Mesendoderm (in vitro differentiated cells): ENCODE measurements at regions not wholly inside any gene's neighbourhood (a gene's known extent, or its start where the extent isn't known, plus 50 kb on each side); places are given as distances from the start of the nearest gene placed in this dataset.
A peak's percentile ranks its signal among the peaks of the same experiment; 100 is the strongest.

ENCODE experiments used
- DNase-seq: peaks from one replicate; pipeline ENCODE4 v3.0.0; 2013
- H2AK5ac ChIP-seq: 2 replicates; pipeline ENCODE4 v1.6.1; 2013; ENCODE audit warnings: low read length, inconsistent platforms
- H2BK120ac ChIP-seq: 2 replicates; pipeline ENCODE4 v1.6.1; 2013; ENCODE audit warnings: low read depth, mild to moderate bottlenecking, low read length, moderate library complexity, mixed read lengths
- H2BK15ac ChIP-seq: replicated peaks from 2 replicates; pipeline ENCODE4 v1.6.1; 2013; ENCODE audit warnings: low read depth, mild to moderate bottlenecking, moderate library complexity
- H2BK5ac ChIP-seq: 2 replicates; pipeline ENCODE4 v1.6.1; 2013; ENCODE audit warnings: low read length, inconsistent platforms
- H3K18ac ChIP-seq: 2 replicates; pipeline ENCODE4 v1.6.1; 2013; ENCODE audit warnings: mild to moderate bottlenecking, low read length, mixed read lengths
- H3K23ac ChIP-seq: one replicate; pipeline ENCODE4 v1.6.1; 2013; ENCODE audit warnings: low read length
- H3K27ac ChIP-seq: 2 replicates; pipeline ENCODE4 v1.5.1; 2013; ENCODE audit warnings: low read depth, mild to moderate bottlenecking, inconsistent platforms, low read length, moderate library complexity
- H3K27me3 ChIP-seq: 2 replicates; pipeline ENCODE4 v1.6.1; 2013; ENCODE audit warnings: low read length, control low read depth, mild to moderate bottlenecking, inconsistent platforms; ENCODE audit not compliant: insufficient read depth, poor library complexity
- H3K36me3 ChIP-seq: 2 replicates; pipeline ENCODE4 v1.6.1; 2013; ENCODE audit warnings: low read length, inconsistent platforms; ENCODE audit not compliant: control insufficient read depth, insufficient read depth
- H3K4ac ChIP-seq: one replicate; pipeline ENCODE4 v1.6.1; 2013; ENCODE audit warnings: low read depth, mild to moderate bottlenecking, low read length, moderate library complexity
- H3K4me1 ChIP-seq: 2 replicates; pipeline ENCODE4 v1.6.1; 2013; ENCODE audit warnings: low read depth, low read length, inconsistent platforms; ENCODE audit not compliant: control insufficient read depth
- H3K4me2 ChIP-seq: 2 replicates; pipeline ENCODE4 v1.6.1; 2013; ENCODE audit warnings: low read length
- H3K4me3 ChIP-seq: 2 replicates; pipeline ENCODE4 v1.5.1; 2013; ENCODE audit warnings: mild to moderate bottlenecking, low read length
- H3K56ac ChIP-seq: one replicate; pipeline ENCODE4 v1.6.1; 2013; ENCODE audit warnings: low read length
- H3K79me1 ChIP-seq: 2 replicates; pipeline ENCODE4 v1.6.1; 2013; ENCODE audit warnings: low read length, inconsistent platforms
- H3K79me2 ChIP-seq: 2 replicates; pipeline ENCODE4 v1.6.1; 2013; ENCODE audit warnings: mild to moderate bottlenecking, low read length; ENCODE audit not compliant: control insufficient read depth, insufficient read depth
- H3K9ac ChIP-seq: 2 replicates; pipeline ENCODE4 v1.6.1; 2013; ENCODE audit warnings: low read length, inconsistent platforms
- H4K5ac ChIP-seq: one replicate; pipeline ENCODE4 v1.6.1; 2013; ENCODE audit warnings: low read length
- H4K8ac ChIP-seq: one replicate; pipeline ENCODE4 v1.6.1; 2013; ENCODE audit warnings: low read depth, mild to moderate bottlenecking, control low read depth, low read length, moderate library complexity
- WGBS: extraction: QIAGEN DNeasy Blood & Tissue Kit; methylation state at CpG from one replicate; pipeline ENCODE4 v1.1.7; 2013; ENCODE audit warnings: low lambda C conversion rate, missing lambda C conversion rate; ENCODE audit not compliant: insufficient coverage; ENCODE audit errors: extremely low coverage; 5-methylcytosine and 5-hydroxymethylcytosine counted together

DNA sequence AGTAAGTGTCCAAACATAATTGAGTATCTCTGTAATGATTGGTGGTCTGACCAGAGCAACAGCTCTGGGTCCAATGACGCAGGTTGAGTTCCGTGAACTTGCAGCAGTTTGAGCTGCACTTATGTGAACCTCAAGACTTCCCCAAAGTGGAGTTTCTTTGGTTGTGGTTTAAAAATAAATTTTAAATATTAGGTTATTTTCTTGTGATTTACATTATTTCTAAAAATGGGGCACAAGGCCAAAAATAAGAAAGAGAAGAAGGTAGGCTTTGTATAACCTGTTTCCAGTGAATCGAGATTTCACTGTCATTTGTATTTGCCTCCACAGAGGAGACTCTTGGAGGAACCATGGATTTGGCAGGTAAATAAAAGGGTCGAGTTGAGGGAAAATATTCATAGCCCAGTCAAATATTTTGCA is 166.4 kb upstream of the ZNF217 start:
- no peak overlapping the region for H4K8ac ChIP-seq
- DNase-seq = no peak
- no peak overlapping the region for H3K9ac ChIP-seq
- H3K27me3 ChIP-seq = no peaks in the 10 kb centered on the region
- H2AK5ac ChIP-seq = no peak overlapping the region
- no peak overlapping the region for H3K23ac ChIP-seq
- no CpG with 5 or more reads among the region's 4 CpGs for WGBS
- no peak overlapping the region for H3K4me2 ChIP-seq
- no peak overlapping the region for H3K27ac ChIP-seq
- H3K4me3 ChIP-seq = no peak overlapping the region
- H2BK120ac ChIP-seq = no peak overlapping the region
- H3K79me2 ChIP-seq = no peaks in the 10 kb centered on the region
- no peak overlapping the region for H2BK15ac ChIP-seq
- no peak overlapping the region for H3K56ac ChIP-seq
- H2BK5ac ChIP-seq = no peak overlapping the region
- H4K5ac ChIP-seq = no peak overlapping the region
- no peaks in the 10 kb centered on the region for H3K36me3 ChIP-seq
- H3K4ac ChIP-seq = no peak overlapping the region
- no peaks in the 10 kb centered on the region for H3K79me1 ChIP-seq
- H3K4me1 ChIP-seq = no peaks in the 10 kb centered on the region
- H3K18ac ChIP-seq = no peak overlapping the region

DNA sequence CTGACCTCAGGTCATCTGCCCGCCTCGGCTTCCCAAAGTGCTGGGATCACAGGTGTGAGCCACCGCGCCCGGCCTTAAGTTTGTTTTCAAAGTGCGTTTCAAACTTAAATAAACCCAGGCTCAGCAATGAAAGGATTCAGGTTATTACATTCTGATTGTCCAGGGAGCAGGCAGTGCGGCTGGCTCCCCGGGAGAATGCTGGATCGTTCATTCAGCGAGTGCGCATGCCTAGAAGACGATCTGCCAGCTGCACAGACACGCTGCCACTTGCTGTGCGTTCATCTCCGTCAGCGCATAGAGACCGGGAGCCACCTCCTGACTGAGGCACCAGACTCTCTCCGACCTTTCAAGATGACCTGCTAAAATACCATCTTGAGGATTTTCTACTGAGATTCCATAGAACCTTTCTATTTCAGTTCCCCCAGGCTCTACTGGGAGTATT is 163.9 kb upstream of the ZNF217 start:
- Histone ChIP-seq H4K5ac (no peak overlapping the region), H3K4me1 (peaks cover 2% of the 10 kb centered on the region), H3K27me3 (no peaks in the 10 kb centered on the region), H3K23ac (no peak overlapping the region), H3K9ac (no peak overlapping the region), H3K56ac (no peak overlapping the region), H3K18ac (no peak overlapping the region), H2BK5ac (no peak overlapping the region), H2AK5ac (no peak overlapping the region), H3K4me3 (no peak overlapping the region), H2BK120ac (no peak overlapping the region), H3K79me2 (no peaks in the 10 kb centered on the region), H3K4ac (no peak overlapping the region), H3K4me2 (no peak overlapping the region), H3K36me3 (no peaks in the 10 kb centered on the region), H4K8ac (no peak overlapping the region), H2BK15ac (no peak overlapping the region), H3K79me1 (no peaks in the 10 kb centered on the region), H3K27ac (no peak overlapping the region)
- no CpG with 5 or more reads among the region's 18 CpGs for WGBS
- DNase-seq = no peak

GRCh38 chr20:53755733-53756531 is 162.3 kb upstream of the ZNF217 start:
- Histone ChIP-seq H3K4ac (no peak overlapping the region), H3K23ac (no peak overlapping the region), H2AK5ac (no peak overlapping the region), H3K4me2 (no peak overlapping the region), H3K9ac (no peak overlapping the region), H3K27me3 (no peaks in the 10 kb centered on the region), H3K56ac (no peak overlapping the region), H4K5ac (no peak overlapping the region), H4K8ac (no peak overlapping the region), H2BK120ac (no peak overlapping the region), H2BK5ac (no peak overlapping the region), H3K79me2 (no peaks in the 10 kb centered on the region), H3K36me3 (no peaks in the 10 kb centered on the region), H3K4me3 (no peak overlapping the region), H3K79me1 (no peaks in the 10 kb centered on the region), H3K18ac (no peak overlapping the region), H3K27ac (no peak overlapping the region), H2BK15ac (peak overlapping the region; percentile 23), H3K4me1 (peaks cover 2% of the 10 kb centered on the region)
- no peak for DNase-seq
- no CpG with 5 or more reads among the region's 8 CpGs for WGBS

DNA sequence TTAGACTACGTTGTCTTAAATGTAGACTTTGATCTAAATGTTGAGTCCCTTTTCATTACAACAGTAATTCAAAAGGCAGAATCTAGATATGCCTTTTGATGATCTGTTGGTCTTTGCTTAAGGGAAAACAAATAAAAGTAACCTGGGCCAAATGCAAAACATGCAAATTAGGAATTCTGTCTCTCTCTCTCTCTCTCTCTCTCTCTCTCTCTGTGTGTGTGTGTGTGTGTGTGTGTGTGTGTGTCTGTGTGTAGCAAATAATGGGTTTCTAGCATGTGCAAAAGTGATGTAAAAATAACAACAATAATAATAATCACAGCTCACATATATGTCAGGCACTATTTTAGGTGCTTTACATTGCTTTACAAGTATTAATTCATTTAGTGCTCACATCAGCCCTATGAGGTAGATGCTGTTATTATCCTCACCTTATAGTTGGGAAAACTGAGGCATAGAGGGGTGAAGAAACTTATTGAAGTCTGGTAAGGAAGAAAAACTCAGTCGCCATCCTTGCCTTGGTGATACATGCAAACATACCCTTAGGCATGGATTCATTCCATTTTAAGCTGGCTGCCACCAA is 160.3 kb upstream of the ZNF217 start:
- Histone ChIP-seq H2BK15ac (no peak overlapping the region), H3K4me1 (peaks cover 2% of the 10 kb centered on the region), H2BK5ac (no peak overlapping the region), H3K56ac (no peak overlapping the region), H3K23ac (no peak overlapping the region), H2AK5ac (no peak overlapping the region), H3K27me3 (no peaks in the 10 kb centered on the region), H3K18ac (peak overlapping the region; percentile 96), H3K9ac (no peak overlapping the region), H3K36me3 (no peaks in the 10 kb centered on the region), H3K4me2 (no peak overlapping the region), H3K79me2 (no peaks in the 10 kb centered on the region), H4K5ac (no peak overlapping the region), H2BK120ac (no peak overlapping the region), H4K8ac (no peak overlapping the region), H3K4me3 (no peak overlapping the region), H3K4ac (no peak overlapping the region), H3K79me1 (no peaks in the 10 kb centered on the region), H3K27ac (peak overlapping the region; percentile 11)
- DNase-seq = no peak
- WGBS = no CpG with 5 or more reads among the region's 2 CpGs

DNA sequence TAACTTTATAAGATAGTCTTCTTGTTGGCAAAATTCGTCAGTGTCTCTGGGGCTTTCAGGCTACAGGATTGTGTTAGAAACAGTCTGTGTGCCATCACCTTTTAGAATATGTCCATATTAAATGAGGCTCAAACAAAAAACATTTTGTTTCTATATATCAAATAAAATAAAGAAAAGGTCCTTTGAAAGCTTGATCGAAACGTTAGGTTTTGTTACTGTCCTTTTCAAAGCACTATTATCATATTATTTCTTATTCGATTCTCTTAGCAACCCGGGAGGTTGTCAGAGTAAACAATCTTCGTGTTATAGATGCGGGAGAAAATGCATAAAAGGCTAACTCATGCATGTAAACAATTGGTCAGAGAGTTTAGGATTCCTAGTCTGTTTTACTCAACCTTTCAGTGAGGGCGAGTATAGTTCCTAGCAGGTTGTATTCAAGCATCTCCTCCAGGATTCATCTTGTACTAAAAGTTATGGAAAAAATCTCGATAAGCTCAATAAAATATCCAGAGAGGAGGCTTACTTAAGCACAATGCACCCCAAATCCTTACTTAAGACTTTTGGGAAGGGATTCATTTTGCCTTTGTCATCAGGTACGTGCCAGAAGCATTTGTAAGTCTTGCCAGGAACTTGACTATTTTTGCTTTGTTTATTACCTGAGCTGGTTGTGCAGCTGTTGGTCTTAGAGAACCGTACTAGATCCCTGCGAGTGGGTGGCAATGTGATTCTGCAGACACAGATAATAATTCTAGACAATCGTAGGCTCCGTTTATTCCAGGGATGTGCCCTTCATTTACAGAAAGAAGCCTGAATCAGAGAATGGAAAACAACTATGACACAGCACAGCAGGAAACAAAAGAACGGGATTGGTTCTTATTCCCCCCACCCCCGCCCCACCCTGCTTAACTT is 159.6 kb upstream of the ZNF217 start:
- no CpG with 5 or more reads among the region's 16 CpGs for WGBS
- no peak overlapping the region for H4K5ac ChIP-seq
- H2AK5ac ChIP-seq = no peak overlapping the region
- H2BK120ac ChIP-seq = no peak overlapping the region
- no peak overlapping the region for H3K27ac ChIP-seq
- H3K56ac ChIP-seq = peak overlapping the region; percentile 39
- H4K8ac ChIP-seq = no peak overlapping the region
- no peak overlapping the region for H3K4me2 ChIP-seq
- no peaks in the 10 kb centered on the region for H3K79me2 ChIP-seq
- H3K4ac ChIP-seq = no peak overlapping the region
- peak overlapping the region; percentile 96 for H3K18ac ChIP-seq
- peak; percentile 75 for DNase-seq
- H3K4me1 ChIP-seq = peaks cover 2% of the 10 kb centered on the region
- H3K27me3 ChIP-seq = no peaks in the 10 kb centered on the region
- H2BK15ac ChIP-seq = peak overlapping the region; percentile 87
- no peaks in the 10 kb centered on the region for H3K36me3 ChIP-seq
- H3K4me3 ChIP-seq = no peak overlapping the region
- H2BK5ac ChIP-seq = no peak overlapping the region
- H3K79me1 ChIP-seq = no peaks in the 10 kb centered on the region
- peak overlapping the region; percentile 18 for H3K9ac ChIP-seq
- no peak overlapping the region for H3K23ac ChIP-seq
